GM19372 (cell line): ENCODE measurements at regions not wholly inside any gene's neighbourhood (a gene's known extent, or its start where the extent isn't known, plus 50 kb on each side); places are given as distances from the start of the nearest gene placed in this dataset.
"Not testable (repeated sequence)": the region's sequence is repeated elsewhere in the genome, so short reads cannot be mapped to it uniquely, and the experiment has no call there.

Source experiments
- ATAC-seq: cut with Tn5 transposase; IDR thresholded peaks from one replicate; pipeline ENCODE4 v1.9.1; 2021; ENCODE audit warnings: mild to moderate bottlenecking, low read depth, moderate library complexity; ENCODE audit not compliant: unreplicated experiment

GRCh38 chr6:26795474-26796307 lies 136.1 kb upstream of the ZNF322 start:
- ATAC-seq: not testable (repeated sequence)

DNA sequence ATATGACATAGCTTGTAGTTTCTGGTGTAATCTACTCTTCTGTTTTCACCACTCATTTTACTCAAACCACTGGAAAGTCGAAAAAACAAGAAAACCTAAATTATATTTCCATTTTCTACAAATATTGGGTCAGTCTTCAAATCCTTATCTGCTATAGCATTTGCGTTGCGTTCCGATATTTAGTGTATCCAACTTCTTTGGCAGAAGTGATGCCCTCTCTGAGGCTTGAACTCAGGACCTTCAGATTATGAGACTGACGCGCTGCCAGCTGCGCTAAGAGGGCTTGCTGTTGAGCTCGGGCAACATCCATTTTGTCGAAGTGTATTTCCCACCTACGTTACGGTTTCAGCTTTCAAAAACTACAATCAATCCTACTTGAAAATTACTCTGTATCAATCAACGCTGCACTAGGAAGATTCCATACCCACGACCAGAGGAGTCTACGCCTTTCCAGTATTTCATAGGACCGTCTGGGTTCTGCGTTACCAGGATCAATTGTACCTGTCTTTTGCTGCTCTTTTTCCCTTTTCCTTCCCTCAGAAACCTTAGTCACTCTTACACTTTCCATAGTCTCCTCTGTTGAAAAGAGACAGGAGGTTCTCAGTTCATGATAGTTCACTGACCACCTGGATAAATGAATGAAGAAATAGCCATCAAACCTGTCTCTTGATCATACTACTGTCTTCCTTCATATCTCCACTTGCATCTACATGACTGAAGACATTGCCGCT lies 140.5 kb upstream of the ZNF322 start:
- ATAC-seq: not testable (repeated sequence)

DNA sequence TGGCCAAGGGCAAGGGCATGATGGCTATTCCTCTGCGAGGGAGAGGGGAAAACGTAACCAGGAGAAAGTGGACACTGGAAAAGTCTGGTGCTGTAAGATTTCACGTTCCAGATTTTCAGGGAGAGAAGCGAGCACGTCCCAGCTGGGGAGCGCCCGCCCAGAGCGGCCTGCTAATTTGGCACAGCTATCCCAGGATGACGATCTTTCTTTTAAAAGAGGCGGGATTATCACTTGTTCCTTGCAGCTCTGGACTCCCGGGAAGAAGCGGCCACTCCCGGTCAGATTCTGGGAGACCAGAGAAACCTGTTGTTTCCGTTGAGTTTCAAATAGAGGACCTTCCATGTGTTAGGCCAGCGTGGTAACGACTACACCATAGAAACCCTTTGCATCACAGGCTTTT lies 144.2 kb upstream of the ZNF322 start:
- ATAC-seq: not testable (repeated sequence)

DNA sequence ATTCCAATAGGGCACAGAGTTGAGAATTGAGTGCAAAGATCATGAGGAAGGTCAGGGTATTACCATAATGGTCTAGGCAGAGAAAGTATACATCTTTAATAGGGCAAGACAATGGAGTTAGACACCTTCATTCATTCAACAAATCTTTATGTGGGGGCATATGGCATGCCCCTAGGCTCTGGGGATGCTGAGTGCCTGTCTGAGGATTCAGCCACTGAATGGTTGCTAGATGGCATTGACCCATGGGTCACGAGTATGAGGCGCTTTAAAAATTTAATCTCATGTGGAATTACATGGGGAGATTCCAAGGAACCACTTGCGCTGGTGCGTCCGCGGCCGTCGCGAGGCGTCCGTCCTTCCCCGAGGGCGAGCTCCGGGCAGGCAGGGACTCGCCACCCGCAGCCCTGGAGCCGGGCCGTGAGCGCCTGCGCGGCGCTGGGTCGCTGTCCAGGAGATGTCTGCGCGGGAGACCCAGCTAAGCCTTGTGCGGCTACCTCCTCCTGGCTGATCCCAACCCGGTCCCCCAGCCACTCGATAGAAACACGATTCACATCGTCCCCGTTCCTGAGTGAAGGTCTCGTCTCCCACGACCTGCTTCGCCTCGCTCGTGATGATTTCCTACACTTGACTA lies 152.1 kb upstream of the ZNF322 start:
- not testable (repeated sequence) for ATAC-seq

DNA sequence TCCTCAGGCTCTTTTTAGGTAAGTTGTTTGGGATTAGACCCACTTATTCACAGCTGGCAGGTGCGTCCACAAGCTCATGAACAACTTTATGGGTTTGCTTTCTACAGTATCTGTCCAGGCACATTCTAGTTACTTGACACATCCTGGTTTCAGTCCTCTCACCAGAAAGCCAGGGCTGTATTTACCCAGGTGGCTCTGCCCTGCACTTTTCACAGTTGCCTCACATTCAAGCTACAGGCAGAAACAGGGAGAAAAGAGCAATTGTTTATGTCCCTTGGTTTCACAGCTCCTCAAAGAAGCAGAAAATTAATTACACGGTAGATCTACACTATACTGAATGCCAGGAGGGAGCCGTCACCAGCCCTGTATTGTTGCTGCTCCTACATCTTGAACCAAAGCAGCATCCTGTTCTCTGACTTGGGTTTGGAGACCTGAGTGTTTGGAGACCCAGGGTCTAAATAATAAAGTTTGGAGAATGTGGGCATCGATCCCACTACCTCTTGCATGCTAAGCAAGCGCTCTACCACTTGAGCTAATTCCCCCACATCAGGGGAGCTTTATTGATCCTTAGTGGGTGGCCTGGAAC lies 159.2 kb upstream of the ZNF322 start:
- not testable (repeated sequence) for ATAC-seq

- not testable (repeated sequence) for ATAC-seq
These were observed 168.4 kb upstream of the ZNF322 start for GRCh38 chr6:26827965-26828364.

DNA sequence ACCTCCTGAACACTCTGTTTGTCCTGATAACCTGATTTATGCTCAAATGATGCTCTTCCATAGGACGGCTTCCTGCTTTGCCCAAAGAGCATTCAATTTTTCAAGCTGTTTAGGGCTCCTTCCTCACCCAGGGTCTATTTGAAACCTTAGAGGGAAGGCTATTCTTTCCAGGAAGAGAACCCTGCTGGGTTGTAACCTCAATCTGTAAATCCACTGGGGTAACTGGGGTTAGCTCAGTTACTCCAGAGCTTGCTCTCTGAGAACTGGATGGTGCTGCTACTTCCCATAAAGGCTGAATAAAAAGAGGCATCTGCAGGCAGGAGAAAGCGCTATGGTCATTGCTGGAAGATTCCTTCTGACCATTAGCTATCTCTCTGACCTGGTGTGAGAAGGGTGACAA lies 169.9 kb upstream of the ZNF322 start:
- ATAC-seq: not testable (repeated sequence)

DNA sequence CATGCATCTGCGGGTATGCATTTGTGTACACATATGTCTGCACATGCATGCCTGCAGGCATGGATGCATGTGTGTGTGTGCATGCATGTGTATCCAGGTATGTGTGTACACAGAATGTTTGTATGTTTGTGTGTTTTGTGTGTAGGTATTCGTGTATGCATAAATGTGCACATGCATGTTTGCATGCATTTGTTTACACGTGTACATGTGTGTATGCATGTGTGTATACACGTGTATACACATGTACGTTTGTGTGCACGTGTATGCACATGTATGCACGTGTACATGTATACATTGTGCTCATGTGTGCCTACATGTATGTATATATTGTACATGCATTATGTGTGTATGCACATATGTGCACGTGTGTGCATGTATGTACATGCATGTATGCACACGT lies 171.4 kb upstream of the ZNF322 start:
- ATAC-seq: not testable (repeated sequence)

DNA sequence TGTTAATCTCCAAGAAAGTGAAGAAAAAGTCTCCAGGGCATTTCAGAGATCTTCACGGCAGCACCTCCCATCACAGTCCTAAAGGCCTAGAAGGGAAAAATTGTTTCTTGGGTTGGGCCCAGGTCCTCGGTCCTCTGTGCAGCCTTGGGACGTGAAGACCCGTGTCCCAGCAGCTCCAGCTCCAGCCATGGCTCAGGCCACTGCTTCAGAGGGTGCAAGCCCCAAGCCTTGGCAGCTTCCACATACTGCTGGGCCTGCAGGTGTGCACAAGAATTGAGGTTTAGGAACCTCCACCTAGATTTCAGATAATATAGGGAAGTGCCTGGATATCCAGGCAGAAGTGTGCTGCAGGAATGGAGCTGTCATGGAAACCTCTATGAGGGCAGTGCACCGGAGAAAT lies 176.2 kb upstream of the ZNF322 start:
- not testable (repeated sequence) for ATAC-seq

DNA sequence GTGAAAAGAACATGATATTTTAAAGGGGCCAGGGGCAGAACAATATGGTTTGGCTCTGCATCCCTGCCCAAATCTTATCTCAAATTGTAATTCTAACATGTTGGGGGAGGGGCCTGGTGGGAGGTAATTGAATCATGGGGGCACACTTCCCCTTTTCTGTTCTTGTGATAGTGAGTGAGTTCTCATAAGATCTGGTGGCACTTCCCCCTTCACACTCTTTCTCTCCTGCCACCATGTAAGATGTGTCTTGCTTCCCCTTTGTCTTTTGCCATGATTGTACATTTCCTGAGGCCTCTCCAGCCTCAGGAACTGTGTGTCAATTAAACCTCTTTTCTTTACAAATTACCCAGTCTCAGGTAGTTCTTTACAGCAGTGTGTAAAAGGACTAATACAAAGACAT lies 177.1 kb upstream of the ZNF322 start:
- not testable (repeated sequence) for ATAC-seq

DNA sequence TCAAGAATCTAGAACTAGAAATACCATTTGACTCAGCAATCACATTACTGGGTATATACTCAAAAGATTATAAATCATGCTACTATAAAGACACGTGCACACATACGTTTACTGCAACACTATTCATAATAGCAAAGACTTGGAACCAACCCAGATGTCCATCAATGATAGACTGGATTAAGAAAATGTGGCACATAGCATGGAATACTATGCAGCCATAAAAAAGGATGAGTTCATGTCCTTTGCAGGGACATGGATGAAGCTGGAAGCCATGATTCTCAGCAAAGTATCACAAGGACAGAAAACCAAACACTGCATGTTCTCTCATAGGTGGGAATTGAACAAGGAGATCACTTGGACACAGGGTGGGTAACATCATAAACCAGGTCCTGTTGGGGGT lies 185.3 kb upstream of the ZNF322 start:
- not testable (repeated sequence) for ATAC-seq

DNA sequence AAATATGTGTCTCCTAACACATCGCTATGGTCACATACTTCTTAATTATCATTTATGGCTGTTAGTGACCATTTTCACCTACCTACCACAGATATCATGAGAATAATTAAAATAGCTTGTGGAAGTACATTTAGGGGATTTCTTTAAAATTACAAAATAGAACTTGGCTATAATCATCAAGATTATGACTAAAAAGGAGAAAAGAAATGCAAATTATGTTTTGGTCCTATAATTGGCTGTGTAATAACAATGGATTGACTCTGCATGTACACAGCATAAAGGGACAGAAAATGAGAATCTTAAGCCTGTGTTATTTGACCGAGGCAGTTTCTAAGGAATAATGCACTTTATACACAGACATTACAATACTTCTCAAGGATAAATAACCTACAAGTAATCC lies 197.7 kb upstream of the ZNF322 start:
- ATAC-seq: not testable (repeated sequence)

GRCh38 chr6:26859067-26859770 lies 199.7 kb upstream of the ZNF322 start:
- not testable (repeated sequence) for ATAC-seq

DNA sequence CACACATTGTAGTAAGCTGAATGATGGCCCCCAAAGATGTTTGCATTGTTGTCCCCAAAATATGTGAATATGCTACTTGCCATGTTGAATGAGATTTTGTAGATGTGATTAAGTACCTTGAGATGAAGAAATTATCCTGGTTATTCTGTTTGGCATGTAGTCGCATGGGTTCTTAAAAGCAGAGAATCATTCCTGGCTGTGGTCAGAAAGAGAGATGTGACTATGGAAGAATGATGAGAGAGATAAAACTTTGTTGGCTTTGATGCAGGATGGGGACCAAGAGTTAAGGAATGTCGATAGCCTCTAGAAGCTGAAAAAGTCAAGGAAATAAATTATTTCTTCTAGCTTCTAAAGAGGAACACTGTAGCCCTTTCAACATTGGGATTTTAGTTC lies 200.2 kb upstream of the ZNF322 start:
- not testable (repeated sequence) for ATAC-seq

DNA sequence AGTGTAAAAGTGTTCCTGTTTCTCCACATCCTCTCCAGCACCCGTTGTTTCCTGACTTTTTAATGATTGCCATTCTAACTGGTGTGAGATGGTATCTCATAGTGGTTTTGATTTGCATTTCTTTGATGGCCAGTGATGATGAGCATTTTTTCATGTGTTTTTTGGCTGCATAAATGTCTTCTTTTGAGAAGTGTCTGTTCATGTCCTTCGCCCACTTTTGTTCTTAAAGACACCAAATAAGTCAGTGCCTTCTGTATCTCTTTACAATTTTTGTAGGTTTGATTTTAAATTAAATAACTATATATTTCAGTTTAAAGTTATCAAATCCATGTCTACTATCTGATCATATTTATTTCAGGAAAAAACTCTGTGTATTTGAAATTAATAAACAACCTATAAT lies 202.4 kb upstream of the ZNF322 start:
- not testable (repeated sequence) for ATAC-seq

GRCh38 chr6:26863641-26864040 lies 204.1 kb upstream of the ZNF322 start:
- not testable (repeated sequence) for ATAC-seq

DNA sequence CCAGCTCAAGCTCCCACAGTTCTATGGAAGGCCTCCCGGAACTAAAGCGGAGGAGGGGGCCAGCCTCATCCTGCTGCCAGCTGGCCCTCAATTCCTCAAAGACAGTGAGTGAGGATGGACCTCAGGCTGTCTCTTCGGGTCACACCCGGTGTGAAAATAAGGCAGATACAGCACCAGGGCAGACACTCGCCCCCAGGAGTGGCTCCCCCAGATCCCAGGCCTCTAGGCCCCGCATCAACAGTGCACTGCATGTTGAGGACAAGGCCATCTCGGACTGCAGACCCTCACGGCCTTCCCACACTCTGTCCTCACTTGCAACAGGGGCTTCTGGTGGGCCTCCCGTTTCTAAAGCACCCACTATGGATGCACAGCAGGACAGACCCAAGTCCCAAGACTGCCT lies 239.2 kb upstream of the ZNF322 start:
- ATAC-seq: not testable (repeated sequence)

GRCh38 chr6:26924206-26924605 lies 264.7 kb upstream of the ZNF322 start:
- not testable (repeated sequence) for ATAC-seq

DNA sequence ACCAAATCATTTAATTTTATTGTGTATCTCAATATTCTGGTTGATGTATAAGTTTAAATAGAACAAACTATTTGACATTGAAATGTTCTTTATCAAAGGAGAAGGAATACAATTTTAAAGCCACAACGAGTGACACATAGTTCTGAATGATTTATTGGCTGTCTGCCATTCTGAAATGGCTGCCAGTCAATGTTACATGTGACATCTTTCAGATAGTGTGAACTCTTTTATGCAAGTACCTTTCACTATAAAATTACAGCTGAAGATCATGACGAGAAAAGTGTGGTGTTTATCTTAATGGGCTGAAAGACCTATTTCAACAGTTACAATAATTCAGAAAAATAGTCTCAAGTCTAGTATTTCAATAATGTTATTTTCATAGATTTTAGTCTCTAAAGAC lies 268.6 kb upstream of the ZNF322 start:
- ATAC-seq: not testable (repeated sequence)

DNA sequence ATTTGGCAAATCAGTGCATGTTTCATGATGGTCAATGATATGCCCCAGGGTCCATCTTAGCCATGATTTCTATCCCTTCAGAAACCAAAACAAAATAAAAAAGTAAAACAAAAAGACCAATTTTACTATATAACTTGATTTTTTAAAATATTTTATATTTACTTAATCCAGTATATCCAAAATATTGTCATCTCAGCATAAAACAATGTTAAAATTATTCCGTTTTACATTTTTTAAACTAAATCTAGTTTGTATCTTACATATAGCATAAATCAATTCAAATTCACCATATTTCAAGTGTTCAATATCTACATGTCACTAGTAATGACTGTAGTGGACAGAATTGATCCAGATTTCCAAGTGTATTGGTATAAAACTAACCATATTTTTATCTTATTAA lies 277.7 kb upstream of the ZNF322 start:
- ATAC-seq: not testable (repeated sequence)
